ENCODE measurements at regions not wholly inside any gene's neighbourhood (a gene's known extent, or its start where the extent isn't known, plus 50 kb on each side); places are given as distances from the start of the nearest gene placed in this dataset.

DNA sequence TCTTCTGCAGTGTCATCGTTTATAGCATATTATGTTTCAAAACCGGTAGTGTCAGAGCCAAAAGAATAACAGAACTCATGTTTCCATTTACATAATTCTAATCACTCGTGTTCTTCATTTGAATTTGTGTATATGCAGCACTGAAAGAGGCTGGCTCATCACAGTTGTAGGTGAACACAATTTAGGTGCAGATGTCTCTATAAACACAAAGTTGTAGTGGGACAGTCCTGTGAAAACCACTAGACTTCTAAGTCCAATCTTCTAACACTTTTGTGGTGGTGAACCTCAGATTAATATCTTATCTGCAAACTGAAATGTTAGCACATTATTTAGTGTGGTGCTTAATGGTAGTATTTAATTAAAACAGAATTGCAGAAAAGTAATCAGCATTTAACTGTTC is 872.4 kb downstream of the C4orf33 start:
- no CpG with 5 or more reads among the region's 3 CpGs for WGBS, 2 experiments (ENCODE audit: extremely low coverage in 2 of 2, insufficient read length in 1 of 2)
- H3K4me3 ChIP-seq (ENCODE audit: insufficient read depth, low read depth, low read length), result no peak overlapping the region
- intact Hi-C loops (cut with micrococcal nuclease), result no loop called here

More for the DNA sequence above, 872.4 kb downstream of the C4orf33 start:
- no TSS peak for BruUV-seq (replicated peaks)
- no peaks in the 10 kb centered on the region for H3K4me1 ChIP-seq (ENCODE audit: control insufficient read depth, insufficient read depth, low read length)
- no peak overlapping the region for H3K56ac ChIP-seq (ENCODE audit: extremely low read depth, insufficient read depth, low read length)
- in situ Hi-C loops (cut with MboI; ENCODE audit: low sequenced_read_pairs), result no loop called here
- no peak overlapping the region for H3K23ac ChIP-seq (ENCODE audit: low read depth, low read length)
- no peak overlapping the region for H3K14ac ChIP-seq (replicated peaks; ENCODE audit: low read depth, low read length)
- H2AFZ ChIP-seq (replicated peaks; ENCODE audit: low read length, poor library complexity), result no peak overlapping the region
- dilution Hi-C loops (cut with HindIII; ENCODE audit: low sequenced_read_pairs, unreplicated experiment), result no loop called here
- no peaks in the 10 kb centered on the region for H3K79me1 ChIP-seq (ENCODE audit: low read depth in 1 of 2, low read length in 2 of 2)
- no peak overlapping the region for H2BK120ac ChIP-seq (ENCODE audit: low read depth, low read length)
- no peak overlapping the region for H4K5ac ChIP-seq (ENCODE audit: low read depth, low read length)
- CTCF ChIA-PET, result no interaction called here
- H3K18ac ChIP-seq (ENCODE audit: low read depth, low read length), result no peak overlapping the region
- no peak overlapping the region for H2AK5ac ChIP-seq (ENCODE audit: low read depth, low read length)
- POLR2A ChIA-PET (ENCODE audit: unreplicated experiment), result no interaction called here
- H2BK20ac ChIP-seq (ENCODE audit: low read depth, low read length), result no peak overlapping the region
- no peak overlapping the region for H2BK5ac ChIP-seq (ENCODE audit: low read depth, low read length, poor library complexity, severe bottlenecking)
- H3K27me3 ChIP-seq (ENCODE audit: control insufficient read depth, insufficient read depth, low read length), result no peaks in the 10 kb centered on the region
- H3K27ac ChIP-seq (ENCODE audit: insufficient read depth, low read length), result no peak overlapping the region
- no peak for DNase-seq
- no peak overlapping the region for H4K91ac ChIP-seq (ENCODE audit: insufficient read depth, low read depth, low read length)
- TF ChIP-seq BHLHE40 (IDR thresholded peaks at IDR 0.05; ENCODE audit: low read depth, low read length) (no peak), POLR2A (IDR thresholded peaks at IDR 0.05; ENCODE audit: low read depth, low read length) (no peak), RCOR1 (IDR thresholded peaks at IDR 0.05; ENCODE audit: insufficient replicate concordance, low read length) (no peak), MAFK (IDR thresholded peaks at IDR 0.05; ENCODE audit: low read depth, low read length) (no peak), MAZ (IDR thresholded peaks at IDR 0.05; ENCODE audit: borderline replicate concordance, low read depth, low read length) (no peak), USF2 (IDR thresholded peaks at IDR 0.05; ENCODE audit: low read depth, low read length) (no peak), CHD1 (IDR thresholded peaks at IDR 0.05; ENCODE audit: low read depth, low read length) (no peak), CEBPB (IDR thresholded peaks at IDR 0.05; ENCODE audit: low read depth, low read length) (no peak), FOS (IDR thresholded peaks at IDR 0.05; ENCODE audit: low read depth, low read length) (no peak), NFE2L2 (IDR thresholded peaks at IDR 0.05; ENCODE audit: low read depth, low read length) (no peak)
- TF ChIP-seq, protein P1, sequence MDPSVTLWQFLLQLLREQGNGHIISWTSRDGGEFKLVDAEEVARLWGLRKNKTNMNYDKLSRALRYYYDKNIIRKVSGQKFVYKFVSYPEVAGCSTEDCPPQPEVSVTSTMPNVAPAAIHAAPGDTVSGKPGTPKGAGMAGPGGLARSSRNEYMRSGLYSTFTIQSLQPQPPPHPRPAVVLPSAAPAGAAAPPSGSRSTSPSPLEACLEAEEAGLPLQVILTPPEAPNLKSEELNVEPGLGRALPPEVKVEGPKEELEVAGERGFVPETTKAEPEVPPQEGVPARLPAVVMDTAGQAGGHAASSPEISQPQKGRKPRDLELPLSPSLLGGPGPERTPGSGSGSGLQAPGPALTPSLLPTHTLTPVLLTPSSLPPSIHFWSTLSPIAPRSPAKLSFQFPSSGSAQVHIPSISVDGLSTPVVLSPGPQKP (IDR thresholded peaks at IDR 0.05; ENCODE audit: borderline replicate concordance, low read depth, low read length), result no peak
- no peak overlapping the region for H2AK9ac ChIP-seq (replicated peaks; ENCODE audit: low read depth, low read length, poor library complexity)
- H4K8ac ChIP-seq (ENCODE audit: low read depth in 2 of 2, low read length in 2 of 2), result no peak overlapping the region
- no peaks in the 10 kb centered on the region for H4K20me1 ChIP-seq (ENCODE audit: insufficient read depth, low read length)
- H3K4ac ChIP-seq (ENCODE audit: low read depth, low read length), result no peak overlapping the region
- no peak overlapping the region for H3K4me2 ChIP-seq (ENCODE audit: low read depth, low read length)
- H3K9me1 ChIP-seq (ENCODE audit: insufficient read depth, low read length), result no peaks in the 10 kb centered on the region
- 0 out of 2 replicates have a peak, but pooled peaks cover 2% of the 10 kb centered on the region for H3K9me3 ChIP-seq (ENCODE audit: control insufficient read depth, insufficient read depth, low read length)
- H3K36me3 ChIP-seq (ENCODE audit: control insufficient read depth, insufficient read depth, low read length), result no peaks in the 10 kb centered on the region
- H2BK15ac ChIP-seq (ENCODE audit: low read depth, low read length), result no peak overlapping the region
- ATAC-seq (ENCODE audit: low read depth), result no peak
- no peak overlapping the region for H3K9ac ChIP-seq (ENCODE audit: low read depth, low read length)

All from IMR-90 (cell line).